ENCODE measurements at regions not wholly inside any gene's neighbourhood (a gene's known extent, or its start where the extent isn't known, plus 50 kb on each side); places are given as distances from the start of the nearest gene placed in this dataset.

DNA sequence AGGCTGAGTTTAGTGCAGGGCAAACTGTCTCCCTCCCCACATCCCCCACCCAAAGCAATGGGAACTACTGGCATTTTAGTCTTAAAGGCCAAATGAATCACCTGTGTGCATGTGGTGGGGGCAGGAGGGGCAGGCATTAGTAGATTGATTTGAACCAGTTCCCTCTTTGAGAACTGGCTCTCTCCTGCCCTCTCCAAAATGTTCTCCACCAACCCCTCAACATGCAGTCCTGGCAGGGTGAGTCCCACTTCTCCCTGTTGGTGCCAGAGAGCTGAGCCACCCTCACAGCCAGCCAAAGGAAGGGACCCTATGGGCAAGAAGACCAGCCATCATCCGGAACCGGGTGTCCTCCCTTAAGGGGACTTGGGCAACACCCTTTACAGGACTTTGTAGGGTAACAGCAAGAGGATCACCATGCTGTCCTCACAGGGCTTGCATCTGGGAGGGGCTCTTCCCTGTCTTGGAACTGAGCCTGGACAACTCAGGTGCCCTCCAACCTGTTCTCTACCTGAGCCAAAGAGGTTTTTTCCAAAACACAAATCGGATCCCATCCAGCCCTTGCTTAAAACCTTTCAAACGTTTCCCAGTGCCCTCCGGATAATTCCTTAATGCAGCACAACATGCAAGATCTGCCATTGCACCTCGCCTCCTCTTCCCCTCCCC, 80.6 kb downstream of the MRPL14 start:
- TF ChIP-seq, protein P1, sequence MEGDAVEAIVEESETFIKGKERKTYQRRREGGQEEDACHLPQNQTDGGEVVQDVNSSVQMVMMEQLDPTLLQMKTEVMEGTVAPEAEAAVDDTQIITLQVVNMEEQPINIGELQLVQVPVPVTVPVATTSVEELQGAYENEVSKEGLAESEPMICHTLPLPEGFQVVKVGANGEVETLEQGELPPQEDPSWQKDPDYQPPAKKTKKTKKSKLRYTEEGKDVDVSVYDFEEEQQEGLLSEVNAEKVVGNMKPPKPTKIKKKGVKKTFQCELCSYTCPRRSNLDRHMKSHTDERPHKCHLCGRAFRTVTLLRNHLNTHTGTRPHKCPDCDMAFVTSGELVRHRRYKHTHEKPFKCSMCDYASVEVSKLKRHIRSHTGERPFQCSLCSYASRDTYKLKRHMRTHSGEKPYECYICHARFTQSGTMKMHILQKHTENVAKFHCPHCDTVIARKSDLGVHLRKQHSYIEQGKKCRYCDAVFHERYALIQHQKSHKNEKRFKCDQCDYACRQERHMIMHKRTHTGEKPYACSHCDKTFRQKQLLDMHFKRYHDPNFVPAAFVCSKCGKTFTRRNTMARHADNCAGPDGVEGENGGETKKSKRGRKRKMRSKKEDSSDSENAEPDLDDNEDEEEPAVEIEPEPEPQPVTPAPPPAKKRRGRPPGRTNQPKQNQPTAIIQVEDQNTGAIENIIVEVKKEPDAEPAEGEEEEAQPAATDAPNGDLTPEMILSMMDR (IDR thresholded peaks at IDR 0.05; ENCODE audit: insufficient read depth, low read length, poor library complexity, severe bottlenecking): no peak
- TF ChIP-seq EZH2phosphoT487 (conservative IDR thresholded peaks at IDR 0.05; ENCODE audit: low read length): no peak

Data from SU-DHL-6 (cell line).